ENCODE measurements at regions not wholly inside any gene's neighbourhood (a gene's known extent, or its start where the extent isn't known, plus 50 kb on each side); places are given as distances from the start of the nearest gene placed in this dataset.
"Not testable (repeated sequence)": the region's sequence is repeated elsewhere in the genome, so short reads cannot be mapped to it uniquely, and the experiment has no call there.

GRCh38 chr10:60473557-60473956 is 83.9 kb upstream of the ANK3 start:
- Histone ChIP-seq H3K79me2 (ENCODE audit: insufficient read depth, low read length) (no peaks in the 10 kb centered on the region), H3K4me2 (ENCODE audit: low read length) (no peak overlapping the region), H3F3A (ENCODE audit: insufficient read depth, low read length) (no peaks in the 10 kb centered on the region), H3K9ac (ENCODE audit: low read length) (no peak overlapping the region), H3K27ac (ENCODE audit: low read depth, low read length, poor library complexity, severe bottlenecking) (no peak overlapping the region), H2AFZ (ENCODE audit: low read length) (no peak overlapping the region), H3K27me3 (ENCODE audit: insufficient read depth, low read length) (no peaks in the 10 kb centered on the region), H3K9me3 (ENCODE audit: low read length) (no peaks in the 10 kb centered on the region), H3K4me1 (ENCODE audit: insufficient read depth, low read length, severe bottlenecking) (no peaks in the 10 kb centered on the region), H3K36me3 (ENCODE audit: insufficient read depth, low read length) (no peaks in the 10 kb centered on the region), H3K4me3 (ENCODE audit: low read depth, low read length, poor library complexity, severe bottlenecking) (no peak overlapping the region), H3K9me2 (ENCODE audit: low read depth, low read length) (no peaks in the 10 kb centered on the region), H4K20me1 (ENCODE audit: insufficient read depth, low read length) (no peaks in the 10 kb centered on the region)
- TF ChIP-seq EZH2 (IDR thresholded peaks at IDR 0.05; ENCODE audit: borderline replicate concordance, low read length): no peak
- no peak for TF ChIP-seq CTCF (IDR thresholded peaks at IDR 0.05; ENCODE audit: low read length)

GRCh38 chr10:60470091-60470490 is 80.4 kb upstream of the ANK3 start:
- Histone ChIP-seq H3K79me2 (ENCODE audit: insufficient read depth, low read length) (no peaks in the 10 kb centered on the region), H3K27me3 (ENCODE audit: insufficient read depth, low read length) (no peaks in the 10 kb centered on the region), H3K4me3 (ENCODE audit: low read depth, low read length, poor library complexity, severe bottlenecking) (no peak overlapping the region), H3K27ac (ENCODE audit: low read depth, low read length, poor library complexity, severe bottlenecking) (no peak overlapping the region), H3K4me1 (ENCODE audit: insufficient read depth, low read length, severe bottlenecking) (no peaks in the 10 kb centered on the region), H3F3A (ENCODE audit: insufficient read depth, low read length) (no peaks in the 10 kb centered on the region), H3K9ac (ENCODE audit: low read length) (no peak overlapping the region), H3K9me2 (ENCODE audit: low read depth, low read length) (no peaks in the 10 kb centered on the region), H2AFZ (ENCODE audit: low read length) (no peak overlapping the region), H4K20me1 (ENCODE audit: insufficient read depth, low read length) (no peaks in the 10 kb centered on the region), H3K9me3 (ENCODE audit: low read length) (no peaks in the 10 kb centered on the region), H3K4me2 (ENCODE audit: low read length) (no peak overlapping the region), H3K36me3 (ENCODE audit: insufficient read depth, low read length) (no peaks in the 10 kb centered on the region)
- no peak for TF ChIP-seq CTCF (IDR thresholded peaks at IDR 0.05; ENCODE audit: low read length)
- TF ChIP-seq EZH2 (IDR thresholded peaks at IDR 0.05; ENCODE audit: borderline replicate concordance, low read length): no peak

- H3K4me1 ChIP-seq (ENCODE audit: insufficient read depth, low read length, severe bottlenecking): not testable (repeated sequence)
These were observed 79.5 kb upstream of the ANK3 start for GRCh38 chr10:60469147-60469546.

GRCh38 chr10:60467202-60467546 is 77.5 kb upstream of the ANK3 start:
- Histone ChIP-seq H3K36me3 (ENCODE audit: insufficient read depth, low read length) (no peaks in the 10 kb centered on the region), H3F3A (ENCODE audit: insufficient read depth, low read length) (no peaks in the 10 kb centered on the region), H3K79me2 (ENCODE audit: insufficient read depth, low read length) (no peaks in the 10 kb centered on the region), H3K9ac (ENCODE audit: low read length) (no peak overlapping the region), H3K9me2 (ENCODE audit: low read depth, low read length) (no peaks in the 10 kb centered on the region), H3K4me3 (ENCODE audit: low read depth, low read length, poor library complexity, severe bottlenecking) (no peak overlapping the region), H3K4me1 (ENCODE audit: insufficient read depth, low read length, severe bottlenecking) (no peaks in the 10 kb centered on the region), H3K27me3 (ENCODE audit: insufficient read depth, low read length) (no peaks in the 10 kb centered on the region), H2AFZ (ENCODE audit: low read length) (no peak overlapping the region), H3K27ac (ENCODE audit: low read depth, low read length, poor library complexity, severe bottlenecking) (no peak overlapping the region), H3K9me3 (ENCODE audit: low read length) (no peaks in the 10 kb centered on the region), H4K20me1 (ENCODE audit: insufficient read depth, low read length) (no peaks in the 10 kb centered on the region), H3K4me2 (ENCODE audit: low read length) (no peak overlapping the region)
- no peak for TF ChIP-seq CTCF (IDR thresholded peaks at IDR 0.05; ENCODE audit: low read length)
- TF ChIP-seq EZH2 (IDR thresholded peaks at IDR 0.05; ENCODE audit: borderline replicate concordance, low read length): no peak

More at GRCh38 chr10:60469147-60469546, 79.5 kb upstream of the ANK3 start:
- not testable (repeated sequence) for H3K4me3 ChIP-seq (ENCODE audit: low read depth, low read length, poor library complexity, severe bottlenecking); H3K27ac ChIP-seq (ENCODE audit: low read depth, low read length, poor library complexity, severe bottlenecking); H2AFZ ChIP-seq (ENCODE audit: low read length); H4K20me1 ChIP-seq (ENCODE audit: insufficient read depth, low read length); H3K9ac ChIP-seq (ENCODE audit: low read length); H3F3A ChIP-seq (ENCODE audit: insufficient read depth, low read length); H3K9me3 ChIP-seq (ENCODE audit: low read length); H3K9me2 ChIP-seq (ENCODE audit: low read depth, low read length); H3K27me3 ChIP-seq (ENCODE audit: insufficient read depth, low read length); H3K4me2 ChIP-seq (ENCODE audit: low read length); H3K79me2 ChIP-seq (ENCODE audit: insufficient read depth, low read length); H3K36me3 ChIP-seq (ENCODE audit: insufficient read depth, low read length)
